ENCODE measurements at regions not wholly inside any gene's neighbourhood (a gene's known extent, or its start where the extent isn't known, plus 50 kb on each side); places are given as distances from the start of the nearest gene placed in this dataset.

DNA sequence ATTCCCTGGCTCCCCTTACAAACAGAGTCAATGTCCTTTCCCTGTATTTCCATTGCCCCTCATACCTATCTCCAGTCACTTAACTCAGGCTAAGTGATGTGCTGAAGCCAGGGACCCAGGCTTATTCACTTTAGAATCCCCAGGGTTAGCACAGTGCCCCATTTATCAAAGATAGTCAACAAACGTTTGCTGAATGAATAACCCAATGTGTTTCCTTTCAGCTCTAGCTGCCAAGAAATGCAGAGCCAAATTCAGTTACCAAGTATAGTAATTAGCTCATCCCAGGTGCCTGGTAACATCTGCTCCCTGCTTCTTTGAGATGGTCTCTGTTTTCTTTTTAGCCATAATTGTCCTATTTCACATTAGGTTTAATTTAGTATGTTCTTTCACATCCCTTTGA, 189.5 kb downstream of the PHLDA1 start:
- DNase-seq (ENCODE audit: low read depth, low spot score), result no peak

DNA sequence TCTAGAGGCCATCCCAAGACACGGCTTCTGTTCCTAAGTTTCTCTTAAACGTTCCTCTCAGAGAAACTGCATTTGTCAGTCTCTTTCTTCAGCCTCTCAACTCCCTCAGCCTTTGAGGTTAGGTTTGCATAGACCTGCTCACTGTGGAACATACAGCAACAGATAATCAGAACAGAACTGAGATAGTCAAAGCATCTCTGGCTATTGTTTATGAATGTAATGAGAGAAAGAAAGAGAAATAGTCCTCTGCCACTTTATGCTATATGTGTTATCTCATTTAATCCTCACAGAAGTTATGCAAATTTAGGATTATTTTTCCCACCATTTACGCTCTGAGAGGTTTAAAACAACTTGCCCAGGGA, 190.6 kb downstream of the PHLDA1 start:
- no peak for DNase-seq (ENCODE audit: low read depth, low spot score)

DNA sequence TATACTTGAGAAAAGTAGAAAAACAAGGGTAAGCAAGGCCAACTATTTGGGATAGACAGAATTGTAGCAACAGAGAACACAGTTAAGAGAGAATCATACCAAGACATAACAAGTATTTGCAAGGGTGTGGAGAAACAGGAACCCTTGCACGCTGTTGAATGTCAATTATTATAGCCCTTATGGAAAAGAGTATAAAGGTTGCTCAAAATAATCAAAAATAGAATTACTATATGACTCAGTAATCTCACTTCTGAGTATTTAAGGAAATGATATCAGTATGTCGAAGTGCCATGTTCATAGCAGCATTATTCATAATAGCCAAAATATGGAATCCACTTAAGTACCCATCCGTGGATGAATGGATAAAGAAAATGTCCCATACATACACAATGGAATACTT, 193.3 kb downstream of the PHLDA1 start:
- DNase-seq (ENCODE audit: low read depth, low spot score), result no peak

DNA sequence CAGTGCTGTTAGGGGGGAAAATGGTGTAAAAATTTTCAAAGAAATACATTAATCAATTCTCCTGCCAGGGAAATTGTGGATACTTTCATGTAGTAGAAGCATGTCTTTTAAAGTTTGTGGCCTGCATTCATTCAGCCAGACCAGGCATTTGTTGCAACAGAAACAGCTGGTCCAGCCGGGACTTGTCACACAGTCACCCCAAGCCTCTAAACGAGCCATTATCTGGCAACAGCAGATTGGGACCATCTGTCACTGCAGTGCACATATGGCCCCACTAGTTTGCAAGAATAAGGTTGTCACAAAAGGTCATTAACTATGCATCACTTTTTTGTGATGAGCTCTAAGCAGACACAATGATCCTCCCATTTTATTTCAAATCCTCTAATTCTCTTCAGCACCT, 193.9 kb downstream of the PHLDA1 start:
- no peak for DNase-seq (ENCODE audit: low read depth, low spot score)

DNA sequence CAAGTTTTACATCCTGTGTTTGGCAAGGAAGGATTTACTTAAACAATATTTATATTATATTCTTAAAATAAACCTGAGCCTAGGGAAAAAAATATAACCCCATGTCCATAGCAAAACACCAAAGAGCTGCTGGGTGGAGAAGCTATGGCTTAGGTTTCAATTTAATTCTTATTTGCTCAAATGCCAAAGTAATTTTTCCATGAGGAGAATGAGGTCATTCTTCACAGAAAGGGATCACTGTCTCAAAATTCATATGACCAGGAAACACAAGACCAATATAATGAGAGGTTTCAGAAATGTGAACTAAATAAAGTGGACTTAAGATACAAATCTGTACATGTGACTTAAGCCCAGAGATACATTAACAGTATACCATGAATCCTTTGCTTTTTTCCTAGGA, 195.0 kb downstream of the PHLDA1 start:
- no peak for DNase-seq (ENCODE audit: low read depth, low spot score)

DNA sequence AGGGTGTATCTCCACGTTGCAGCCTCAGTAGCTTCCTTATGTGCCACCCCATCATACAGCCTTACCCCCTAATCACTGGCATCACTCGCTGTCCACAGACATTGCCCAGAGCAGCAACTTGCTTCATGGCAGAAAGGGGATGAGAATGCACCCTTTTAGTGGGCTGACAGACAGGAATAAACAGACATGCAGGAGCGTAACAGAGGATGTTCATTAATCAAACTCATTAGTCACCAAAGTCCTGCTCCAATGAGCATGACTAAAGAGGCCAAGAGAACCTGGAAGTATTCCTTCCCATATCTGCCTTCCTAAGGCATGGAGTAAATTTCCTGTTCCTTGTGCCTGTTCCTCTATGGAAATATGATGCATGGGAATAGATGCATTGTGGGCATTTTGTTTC, 197.0 kb downstream of the PHLDA1 start:
- no peak for DNase-seq (ENCODE audit: low read depth, low spot score)

DNA sequence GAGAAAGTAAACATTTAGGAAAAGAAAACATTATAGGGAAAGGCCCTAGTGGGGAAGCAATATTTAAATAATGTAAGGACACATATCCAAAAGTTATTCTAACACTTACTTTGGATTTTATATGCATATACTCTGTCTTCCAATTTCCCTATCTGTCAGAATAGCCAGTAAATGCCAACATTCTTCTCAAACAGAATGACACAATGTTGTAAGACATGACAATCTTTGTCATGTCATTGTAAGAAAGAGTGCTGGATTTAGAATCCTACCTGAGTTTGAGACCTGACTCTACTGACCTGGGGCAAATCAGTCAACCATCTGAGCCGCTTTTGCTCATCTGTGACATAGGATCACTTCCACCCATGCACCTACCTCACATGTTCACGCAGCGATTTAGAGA, 198.3 kb downstream of the PHLDA1 start:
- no peak for DNase-seq (ENCODE audit: low read depth, low spot score)

DNA sequence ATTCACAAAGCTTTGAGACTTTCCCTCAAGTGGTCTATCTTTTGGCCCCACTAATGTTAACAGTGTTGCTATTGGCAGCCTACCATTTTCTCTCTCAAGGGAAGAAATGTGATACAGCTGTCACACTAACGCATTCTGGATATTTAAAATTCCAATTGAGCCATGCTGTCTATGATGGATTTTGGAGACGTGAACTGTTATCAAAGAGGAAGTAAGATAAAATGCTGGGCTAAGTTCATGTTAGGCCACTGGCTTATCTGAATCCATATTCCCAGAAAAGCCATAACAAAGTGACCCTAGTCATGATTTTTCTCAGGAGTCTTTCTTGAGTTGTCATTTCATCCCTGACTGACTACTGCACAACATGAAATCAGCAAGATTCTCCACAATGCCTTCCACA, 200.2 kb downstream of the PHLDA1 start:
- no peak for DNase-seq (ENCODE audit: low read depth, low spot score)

DNA sequence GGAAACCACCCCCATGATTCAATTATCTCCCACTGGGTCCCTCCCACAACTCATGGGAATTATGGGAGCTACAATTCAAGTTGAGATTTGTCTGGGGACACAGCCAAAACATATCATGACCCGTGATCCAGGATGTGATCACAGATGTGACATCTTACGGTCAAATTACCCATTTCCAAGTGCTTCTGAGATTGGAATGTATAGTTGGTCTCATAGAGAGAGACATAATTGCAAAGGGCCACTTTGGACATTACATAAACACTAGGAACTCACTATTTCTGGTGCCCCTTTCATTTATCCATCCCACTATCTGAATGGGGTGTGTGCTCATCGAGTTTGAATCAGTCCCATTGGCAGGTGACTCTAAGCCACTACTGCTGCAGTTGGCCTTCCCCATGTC, 204.5 kb downstream of the PHLDA1 start:
- no peak for DNase-seq (ENCODE audit: low read depth, low spot score)

DNA sequence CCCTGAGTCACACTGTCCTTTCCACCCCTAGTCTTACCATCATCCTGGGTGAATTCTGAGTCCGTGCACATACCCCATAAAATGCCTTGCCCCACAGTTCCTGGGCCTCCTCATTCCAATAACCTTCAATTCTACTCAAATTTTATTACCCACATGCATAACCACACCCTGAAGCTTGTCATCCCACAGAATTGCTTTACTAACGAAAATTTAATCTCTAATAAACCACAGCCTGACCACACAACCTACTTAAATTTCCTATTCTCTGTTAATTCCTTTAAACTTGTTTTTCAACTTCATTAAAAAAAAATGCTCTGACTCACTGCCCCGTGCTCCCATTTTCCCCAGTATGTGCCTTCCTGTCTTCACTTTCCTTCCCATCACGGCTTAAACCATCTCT, 205.9 kb downstream of the PHLDA1 start:
- DNase-seq (ENCODE audit: low read depth, low spot score), result no peak

DNA sequence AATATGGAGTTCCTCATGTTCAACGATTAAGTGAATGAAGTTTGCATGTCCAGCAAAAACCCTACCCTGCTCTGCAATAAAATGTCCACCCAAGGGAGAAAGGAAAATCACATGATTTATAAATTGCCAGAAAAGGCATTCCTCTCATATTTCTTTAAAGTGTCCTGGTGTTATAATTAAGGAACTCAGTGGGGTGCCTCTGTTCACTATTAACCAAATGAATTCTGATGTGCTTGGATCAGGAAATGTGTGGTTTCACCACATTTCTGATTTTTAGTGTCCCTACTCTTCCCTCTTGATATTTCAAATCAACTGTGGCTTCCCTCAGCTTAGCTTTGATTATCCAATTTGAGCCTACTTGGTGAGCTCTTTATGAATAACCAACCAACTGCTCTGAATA, 208.1 kb downstream of the PHLDA1 start:
- DNase-seq (ENCODE audit: low read depth, low spot score), result no peak

DNA sequence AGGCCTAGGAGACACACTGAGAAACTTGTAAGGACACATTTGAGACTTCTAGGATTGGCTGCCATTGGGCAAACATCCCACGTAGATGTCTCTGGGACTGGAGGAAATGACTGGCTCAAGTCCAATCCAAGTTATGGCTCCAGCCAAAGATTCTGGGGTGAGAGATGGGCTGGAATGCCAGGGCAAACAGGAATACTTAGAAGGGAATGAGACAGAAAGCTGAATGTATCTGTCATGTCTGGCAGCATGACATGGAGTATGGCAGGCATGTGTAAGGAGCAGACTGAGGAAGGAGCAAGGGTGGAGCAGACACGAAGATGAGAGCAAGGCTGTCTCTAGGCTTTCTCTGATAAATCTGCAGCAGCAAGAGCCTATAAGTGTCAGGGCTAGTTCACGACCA, 209.2 kb downstream of the PHLDA1 start:
- no peak for DNase-seq (ENCODE audit: low read depth, low spot score)

DNA sequence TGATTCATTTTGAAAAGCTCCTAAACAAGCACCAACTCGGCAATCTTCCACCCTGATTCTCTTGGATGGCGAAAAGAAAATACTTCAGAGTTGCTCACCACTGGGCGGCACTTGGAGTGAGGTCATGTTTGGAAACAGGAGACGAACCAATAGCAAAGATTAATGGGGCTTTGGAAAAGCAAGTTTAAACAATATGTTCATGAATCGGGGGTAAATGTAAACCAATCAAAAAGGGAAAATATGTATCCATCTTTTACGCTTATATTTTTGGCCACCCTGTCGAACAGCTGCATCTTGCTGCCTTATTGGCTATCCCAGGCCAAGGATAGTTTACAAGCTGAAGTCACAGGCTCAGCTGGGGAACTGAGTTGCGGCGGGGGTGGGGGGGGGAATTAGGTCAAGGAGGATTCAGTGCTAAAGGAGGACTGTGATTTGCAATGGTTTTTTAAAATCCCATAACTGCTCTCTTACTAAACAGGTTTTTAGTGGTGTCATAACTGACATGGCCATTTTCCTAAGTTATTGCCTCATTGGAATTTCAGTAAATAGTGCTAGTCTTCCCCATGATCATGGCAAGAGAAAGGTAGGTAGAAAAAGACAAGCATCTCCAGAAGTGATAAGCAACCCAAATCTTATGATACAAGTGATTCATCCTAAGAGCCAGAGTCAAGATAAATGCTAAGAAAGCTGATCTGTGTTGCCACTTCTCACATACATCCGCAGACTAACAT, 210.6 kb downstream of the PHLDA1 start:
- DNase-seq (ENCODE audit: low read depth, low spot score), result no peak

DNA sequence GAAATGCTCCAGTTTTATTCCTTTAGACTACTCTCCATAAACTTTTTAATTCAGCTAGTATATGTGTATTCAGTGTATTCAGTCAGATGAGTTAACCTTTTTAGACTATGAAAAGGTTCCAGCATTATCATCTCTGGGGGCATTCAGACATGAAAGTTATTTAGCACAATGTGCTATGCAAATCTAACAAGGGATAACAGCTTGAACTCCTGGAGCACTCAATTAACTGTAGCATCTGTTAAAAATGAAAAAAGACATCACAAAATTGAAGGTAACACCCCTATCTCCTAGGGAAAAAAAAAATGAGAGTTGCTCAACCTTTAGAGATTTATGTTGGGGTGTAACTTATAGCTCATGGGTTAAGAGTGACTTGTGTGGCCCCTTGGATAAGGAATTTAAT, 211.5 kb downstream of the PHLDA1 start:
- no peak for DNase-seq (ENCODE audit: low read depth, low spot score)

DNA sequence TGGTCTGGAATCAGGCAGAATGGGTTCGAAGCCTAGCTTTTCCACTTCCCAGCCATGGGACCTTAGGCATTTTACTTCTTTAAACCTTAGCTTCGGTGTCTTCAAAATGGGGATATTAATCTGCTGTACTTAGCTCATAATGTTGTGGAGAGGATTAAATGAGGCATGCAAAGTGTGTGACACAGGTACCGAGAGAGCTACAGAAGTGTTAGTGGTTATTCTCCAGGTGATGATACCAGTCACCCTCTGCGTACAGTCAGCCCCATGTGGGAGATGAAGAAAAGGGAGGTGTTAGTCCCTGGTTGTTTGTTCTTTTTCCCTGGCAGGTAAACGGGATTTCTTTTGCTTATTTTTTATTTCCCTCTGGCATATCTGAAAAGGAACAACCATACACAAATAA, 212.1 kb downstream of the PHLDA1 start:
- DNase-seq (ENCODE audit: low read depth, low spot score), result no peak

DNA sequence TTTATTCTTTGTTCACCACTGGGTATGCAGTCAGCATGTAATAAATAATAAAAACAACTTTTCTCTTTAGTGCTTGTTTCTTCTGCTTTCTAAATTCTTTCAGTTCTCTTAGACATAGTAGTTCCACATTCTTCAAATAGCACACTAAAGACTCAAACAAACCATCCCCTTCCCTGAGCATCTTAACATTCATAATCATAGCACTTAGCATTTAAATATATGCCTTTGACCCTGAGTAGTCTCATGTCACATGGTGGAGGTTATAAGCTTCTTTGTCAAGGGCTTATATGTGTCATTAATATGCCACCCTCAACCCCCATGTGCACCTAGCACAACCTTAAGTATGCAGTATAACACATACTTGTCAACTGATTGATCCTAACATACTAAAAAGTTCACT, 212.7 kb downstream of the PHLDA1 start:
- DNase-seq (ENCODE audit: low read depth, low spot score), result no peak

DNA sequence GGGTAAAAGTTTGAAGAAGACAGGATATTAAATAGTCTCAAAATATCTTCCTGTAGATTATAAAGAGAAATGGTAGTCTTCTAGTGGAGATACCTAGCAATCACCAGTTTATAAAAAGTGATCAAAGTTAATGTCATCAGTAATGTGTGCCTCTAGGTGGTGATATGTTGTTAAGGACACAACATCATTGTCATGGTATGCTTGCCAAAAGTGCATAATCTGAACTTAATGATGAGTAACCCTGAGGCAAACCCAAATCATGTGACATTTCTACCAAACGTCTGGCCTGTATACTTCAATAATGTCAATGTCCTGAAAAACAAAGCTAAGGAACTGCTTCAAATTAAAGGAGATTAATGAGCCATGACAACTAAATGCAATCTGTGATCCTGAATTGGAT, 214.7 kb downstream of the PHLDA1 start:
- DNase-seq (ENCODE audit: low read depth, low spot score), result no peak

DNA sequence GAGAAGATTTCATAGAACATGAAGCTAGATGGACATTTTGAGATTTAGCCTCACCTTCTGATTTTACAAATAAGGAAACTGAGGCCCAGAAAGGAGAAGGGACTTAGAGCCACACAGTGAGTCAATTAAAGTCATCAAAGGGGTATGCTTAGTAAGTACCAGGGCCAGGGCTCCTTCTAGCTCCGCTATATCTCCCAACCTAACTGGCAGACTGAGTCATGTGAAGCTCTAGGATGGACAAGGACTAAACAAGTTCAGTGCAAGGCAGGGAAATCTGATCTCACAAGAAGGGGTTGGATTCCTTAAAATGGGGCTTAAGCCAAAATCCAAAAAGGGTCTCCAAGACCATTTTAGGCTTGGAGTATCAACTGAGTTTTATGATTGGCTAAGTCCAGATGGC, 215.8 kb downstream of the PHLDA1 start:
- DNase-seq (ENCODE audit: low read depth, low spot score), result no peak

DNA sequence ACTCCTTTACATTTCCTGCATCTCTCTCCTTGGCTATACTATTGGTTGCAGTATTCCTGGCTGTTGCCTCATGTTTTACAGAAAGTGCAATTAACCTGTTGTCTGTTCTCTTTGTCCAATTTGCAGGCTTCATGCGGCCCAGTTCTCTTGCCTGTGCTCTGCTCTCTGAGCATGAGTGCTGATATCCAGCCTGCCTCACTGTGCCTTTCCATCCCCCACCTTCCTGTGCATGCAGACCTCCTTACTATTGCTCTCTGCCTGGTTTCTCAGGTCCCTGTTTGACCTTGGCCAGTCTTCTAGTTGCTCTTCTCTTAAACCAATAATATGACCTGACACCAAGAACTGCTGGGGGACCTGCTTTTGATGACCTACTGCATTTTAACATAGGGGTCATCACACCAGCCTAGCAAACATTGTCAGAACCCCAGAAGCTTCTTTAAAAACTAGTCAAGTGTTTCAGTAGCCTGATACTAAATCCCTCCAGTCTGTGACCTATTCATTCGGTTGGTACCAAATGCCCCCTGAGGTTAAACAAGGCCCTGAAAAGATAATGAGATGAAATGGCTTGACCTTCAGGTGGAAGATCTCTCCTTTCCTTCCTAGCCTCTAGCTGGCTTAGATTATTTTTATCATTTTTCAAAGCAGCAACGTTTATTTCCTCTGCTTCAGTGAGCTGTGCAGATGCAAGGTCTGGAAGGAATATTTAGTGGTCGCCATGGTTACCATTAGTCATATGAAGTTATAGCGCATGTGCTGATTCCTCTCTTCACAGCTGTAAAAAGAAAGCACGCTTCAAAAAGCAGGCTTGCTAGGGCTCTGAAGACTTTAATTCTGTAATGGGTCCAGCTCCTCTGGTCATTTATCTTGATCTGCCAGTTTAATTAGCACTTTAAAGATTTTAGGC, 216.5 kb downstream of the PHLDA1 start:
- DNase-seq (ENCODE audit: low read depth, low spot score), result no peak

DNA sequence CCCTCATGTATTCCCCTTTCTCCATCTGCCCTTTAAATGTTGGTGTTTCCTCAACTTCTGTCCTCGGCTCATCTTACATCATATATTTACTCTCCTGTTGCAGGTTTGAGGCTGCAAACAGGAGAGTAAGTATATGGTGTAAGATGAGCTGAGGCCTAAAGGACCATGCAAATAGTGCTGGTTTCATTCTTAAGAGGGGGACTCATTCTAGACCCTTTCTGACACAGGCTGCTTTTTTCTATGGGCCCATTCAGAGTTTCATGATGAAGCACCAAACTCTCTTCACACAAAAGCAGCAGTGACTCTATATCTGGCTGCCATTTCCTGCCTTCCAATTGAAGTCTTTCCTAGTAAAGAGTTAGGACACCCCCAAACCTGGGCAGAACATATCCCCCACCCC, 218.5 kb downstream of the PHLDA1 start:
- DNase-seq (ENCODE audit: low read depth, low spot score), result no peak

DNA sequence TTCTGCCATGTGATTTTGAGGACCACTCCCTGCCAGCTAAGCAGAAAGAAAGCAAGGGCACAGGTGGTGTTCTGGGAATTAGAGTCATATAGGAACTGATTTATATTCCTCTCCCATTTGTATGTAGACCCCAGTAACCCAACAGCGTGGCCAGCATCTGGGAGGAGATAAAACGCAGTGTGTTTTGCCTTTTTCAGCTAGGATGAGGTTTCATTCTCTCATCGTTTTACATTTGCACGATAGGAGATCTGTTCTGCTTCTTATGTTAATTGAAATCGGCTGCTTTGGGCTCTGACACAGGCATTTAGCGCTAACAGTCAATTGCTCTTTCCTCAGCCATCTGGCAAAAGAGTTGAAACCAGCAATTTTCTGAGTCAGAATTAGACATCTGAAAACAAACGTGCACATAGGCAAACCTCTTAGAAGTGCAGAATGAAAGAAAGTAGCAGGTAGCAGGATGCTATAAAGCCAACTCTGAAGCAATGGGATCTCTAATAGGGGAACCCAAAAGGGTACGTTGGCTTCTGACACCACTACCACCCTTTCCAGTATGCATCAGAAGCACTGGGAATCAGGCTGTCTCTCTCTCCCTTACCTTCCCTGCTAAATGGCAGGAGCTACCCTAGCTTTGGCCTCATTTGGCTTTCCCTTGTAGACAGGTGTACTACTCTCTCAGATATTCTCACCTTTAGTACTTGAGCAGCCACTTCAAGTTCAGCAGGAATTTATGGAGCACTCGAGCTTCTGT, 219.1 kb downstream of the PHLDA1 start:
- DNase-seq (ENCODE audit: low read depth, low spot score), result no peak

DNA sequence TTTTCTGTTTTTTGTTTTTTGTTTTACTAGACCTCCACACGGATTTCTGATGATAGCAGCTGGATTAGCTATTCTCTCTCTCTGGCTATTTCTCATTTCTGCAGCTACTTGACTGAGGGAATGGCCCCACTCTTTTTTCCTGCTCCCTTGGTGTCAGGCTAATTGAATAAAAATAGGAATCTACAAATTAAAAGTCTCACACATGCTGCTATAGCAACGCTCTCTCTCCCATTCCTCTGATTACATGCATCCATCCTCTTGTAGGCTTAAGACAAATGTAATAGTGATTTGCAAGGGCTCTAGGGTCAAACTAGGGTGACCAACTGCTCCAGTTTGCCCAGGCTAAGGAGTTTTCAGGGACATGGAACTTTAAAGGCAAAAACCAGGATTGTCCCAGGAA, 221.8 kb downstream of the PHLDA1 start:
- peak; percentile 47 for DNase-seq (ENCODE audit: low read depth, low spot score)

DNA sequence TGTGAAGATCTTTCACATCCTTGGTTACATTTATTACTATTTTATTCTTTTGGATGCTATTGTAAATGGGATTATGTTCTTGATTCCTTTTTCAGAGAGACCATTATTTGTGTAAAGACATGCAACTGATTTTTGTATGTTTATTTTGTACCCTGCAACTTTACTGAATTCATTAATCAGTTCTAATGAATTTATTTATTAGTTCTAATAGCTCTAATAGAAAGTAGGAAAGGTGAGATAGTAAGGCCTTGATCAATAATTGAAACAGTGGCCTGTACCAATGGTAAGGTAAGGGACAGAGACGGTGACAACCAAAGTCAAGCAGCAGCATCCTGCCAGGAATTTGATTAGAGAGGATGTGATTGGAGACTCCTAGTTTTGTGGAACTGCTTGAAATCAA, 224.1 kb downstream of the PHLDA1 start:
- no peak for DNase-seq (ENCODE audit: low read depth, low spot score)
